ENCODE measurements at regions not wholly inside any gene's neighbourhood (a gene's known extent, or its start where the extent isn't known, plus 50 kb on each side); places are given as distances from the start of the nearest gene placed in this dataset.

DNA sequence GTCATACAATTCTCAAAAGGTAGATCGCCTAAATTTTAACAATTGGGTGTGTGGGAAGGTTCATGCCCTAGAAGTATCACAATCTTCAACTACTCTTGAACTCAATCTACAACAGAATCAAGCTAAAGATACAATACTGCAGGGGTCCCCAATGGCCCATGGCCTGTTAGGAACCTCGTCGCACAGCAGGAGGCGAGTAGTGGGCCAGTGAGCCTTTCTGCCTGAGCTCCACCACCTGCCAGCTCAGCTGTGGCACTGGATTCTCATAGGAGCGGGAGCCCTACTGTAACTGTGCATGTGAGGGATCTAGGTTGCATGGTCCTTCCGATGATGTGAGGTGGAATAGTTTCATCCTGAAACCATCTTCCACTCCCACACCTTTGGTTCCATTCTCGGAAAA lies 230.6 kb downstream of the KLF12 start:
- DNase-seq (ENCODE audit: low read depth), result no peak
- Histone ChIP-seq H3K36me3 (ENCODE audit: control insufficient read depth, insufficient read depth, low read length) (no peaks in the 10 kb centered on the region), H3K4me3 (ENCODE audit: low read depth, low read length) (no peak overlapping the region), H3K27me3 (ENCODE audit: control insufficient read depth, insufficient read depth, low read length) (no peaks in the 10 kb centered on the region)
- ChIA-PET POLR2A (no interaction called here), CTCF (interaction anchor here (0.9 kb wide), 1 partner anchor 9 kb away, joined by 3 read pairs; no protein-coding TSS in a partner anchor)
- TF ChIP-seq CTCF (IDR thresholded peaks at IDR 0.05; ENCODE audit: insufficient read depth, low read depth, low read length), result no peak

GRCh38 chr13:73902847-73903246 lies 231.4 kb downstream of the KLF12 start:
- no peak for DNase-seq (ENCODE audit: low read depth)
- no peak for TF ChIP-seq CTCF (IDR thresholded peaks at IDR 0.05; ENCODE audit: insufficient read depth, low read depth, low read length)
- Histone ChIP-seq H3K27me3 (ENCODE audit: control insufficient read depth, insufficient read depth, low read length) (no peaks in the 10 kb centered on the region), H3K36me3 (ENCODE audit: control insufficient read depth, insufficient read depth, low read length) (no peaks in the 10 kb centered on the region), H3K4me3 (ENCODE audit: low read depth, low read length) (no peak overlapping the region)
- CTCF ChIA-PET, result no interaction called here
- POLR2A ChIA-PET, result no interaction called here

- TF ChIP-seq CTCF (IDR thresholded peaks at IDR 0.05; ENCODE audit: insufficient read depth, low read depth, low read length), result no peak
- no peaks in the 10 kb centered on the region for H3K27me3 ChIP-seq (ENCODE audit: control insufficient read depth, insufficient read depth, low read length)
- no peaks in the 10 kb centered on the region for H3K36me3 ChIP-seq (ENCODE audit: control insufficient read depth, insufficient read depth, low read length)
- ChIA-PET CTCF (no interaction called here), POLR2A (no interaction called here)
- DNase-seq (ENCODE audit: low read depth), result no peak
- no peak overlapping the region for H3K4me3 ChIP-seq (ENCODE audit: low read depth, low read length)
Observed at GRCh38 chr13:73902296-73902695, 231.9 kb downstream of the KLF12 start.

GRCh38 chr13:73901324-73902068 lies 232.7 kb downstream of the KLF12 start:
- DNase-seq (ENCODE audit: low read depth), result no peak
- no peaks in the 10 kb centered on the region for H3K36me3 ChIP-seq (ENCODE audit: control insufficient read depth, insufficient read depth, low read length)
- CTCF ChIA-PET, result interaction anchor here (0.6 kb wide), 1 partner anchor 12 kb away, joined by 3 read pairs; no protein-coding TSS in a partner anchor
- no peak for TF ChIP-seq CTCF (IDR thresholded peaks at IDR 0.05; ENCODE audit: insufficient read depth, low read depth, low read length)
- POLR2A ChIA-PET, result no interaction called here
- no peaks in the 10 kb centered on the region for H3K27me3 ChIP-seq (ENCODE audit: control insufficient read depth, insufficient read depth, low read length)
- no peak overlapping the region for H3K4me3 ChIP-seq (ENCODE audit: low read depth, low read length)

- Histone ChIP-seq H3K27me3 (ENCODE audit: control insufficient read depth, insufficient read depth, low read length) (no peaks in the 10 kb centered on the region), H3K36me3 (ENCODE audit: control insufficient read depth, insufficient read depth, low read length) (no peaks in the 10 kb centered on the region), H3K4me3 (ENCODE audit: low read depth, low read length) (no peak overlapping the region)
- TF ChIP-seq CTCF (IDR thresholded peaks at IDR 0.05; ENCODE audit: insufficient read depth, low read depth, low read length), result no peak
- ChIA-PET POLR2A (no interaction called here), CTCF (no interaction called here)
- DNase-seq (ENCODE audit: low read depth), result no peak
Observed at GRCh38 chr13:73900591-73900990, 233.6 kb downstream of the KLF12 start.
